ENCODE measurements at regions not wholly inside any gene's neighbourhood (a gene's known extent, or its start where the extent isn't known, plus 50 kb on each side); places are given as distances from the start of the nearest gene placed in this dataset.

DNA sequence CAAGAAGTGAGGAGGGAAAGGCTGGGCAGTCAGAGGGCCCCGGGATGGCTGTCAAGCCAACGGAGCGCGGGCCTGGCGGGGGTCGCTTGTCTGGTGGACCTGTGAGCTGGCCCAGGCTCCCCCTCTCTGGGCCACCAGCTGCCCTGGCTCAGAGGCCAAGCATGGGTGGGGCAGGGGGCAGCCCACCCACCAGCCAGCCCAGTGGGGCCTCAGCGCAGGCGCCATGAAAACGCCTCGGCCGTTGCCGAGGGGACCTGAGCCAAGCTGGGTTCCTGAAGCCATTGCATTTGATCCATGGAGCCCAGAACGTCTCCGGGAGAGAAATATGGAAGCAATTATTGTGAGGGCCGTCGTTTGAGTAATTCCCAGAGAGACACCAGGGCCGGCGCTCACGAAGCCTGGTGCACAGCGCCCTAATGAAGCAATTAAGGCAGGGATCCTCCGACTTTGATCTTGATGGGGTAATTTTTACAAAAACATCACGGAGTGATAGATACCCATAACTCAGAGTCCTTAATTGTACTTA lies 90.5 kb upstream of the TTC34 start:
- intact Hi-C loops (cut with DNase I): no loop called here
- ATAC-seq (no peak), DNase-seq (no peak)
- Histone ChIP-seq H3K4me3 (ENCODE audit: low read length) (no peak overlapping the region), H3K4me1 (ENCODE audit: control insufficient read depth, insufficient read depth, low read length) (no peaks in the 10 kb centered on the region), H3K27ac (ENCODE audit: low read length) (no peak overlapping the region), H3K9me3 (ENCODE audit: control insufficient read depth, low read length) (no peaks in the 10 kb centered on the region), H3K27me3 (ENCODE audit: control insufficient read depth, insufficient read depth) (no peaks in the 10 kb centered on the region)
- WGBS: 77% methylated on average over 22 of the region's 22 CpGs

- Histone ChIP-seq H3K9me3 (ENCODE audit: control insufficient read depth, low read length) (no peaks in the 10 kb centered on the region), H3K27ac (ENCODE audit: low read length) (no peak overlapping the region), H3K27me3 (ENCODE audit: control insufficient read depth, insufficient read depth) (no peaks in the 10 kb centered on the region), H3K4me3 (ENCODE audit: low read length) (no peak overlapping the region), H3K4me1 (ENCODE audit: control insufficient read depth, insufficient read depth, low read length) (no peaks in the 10 kb centered on the region)
- WGBS: 87% methylated on average over 20 of the region's 20 CpGs
- intact Hi-C loops (cut with DNase I): no loop called here
- no peak for DNase-seq
- no peak for ATAC-seq
Measured at GRCh38 chr1:2893473-2894120, 92.1 kb upstream of the TTC34 start.

DNA sequence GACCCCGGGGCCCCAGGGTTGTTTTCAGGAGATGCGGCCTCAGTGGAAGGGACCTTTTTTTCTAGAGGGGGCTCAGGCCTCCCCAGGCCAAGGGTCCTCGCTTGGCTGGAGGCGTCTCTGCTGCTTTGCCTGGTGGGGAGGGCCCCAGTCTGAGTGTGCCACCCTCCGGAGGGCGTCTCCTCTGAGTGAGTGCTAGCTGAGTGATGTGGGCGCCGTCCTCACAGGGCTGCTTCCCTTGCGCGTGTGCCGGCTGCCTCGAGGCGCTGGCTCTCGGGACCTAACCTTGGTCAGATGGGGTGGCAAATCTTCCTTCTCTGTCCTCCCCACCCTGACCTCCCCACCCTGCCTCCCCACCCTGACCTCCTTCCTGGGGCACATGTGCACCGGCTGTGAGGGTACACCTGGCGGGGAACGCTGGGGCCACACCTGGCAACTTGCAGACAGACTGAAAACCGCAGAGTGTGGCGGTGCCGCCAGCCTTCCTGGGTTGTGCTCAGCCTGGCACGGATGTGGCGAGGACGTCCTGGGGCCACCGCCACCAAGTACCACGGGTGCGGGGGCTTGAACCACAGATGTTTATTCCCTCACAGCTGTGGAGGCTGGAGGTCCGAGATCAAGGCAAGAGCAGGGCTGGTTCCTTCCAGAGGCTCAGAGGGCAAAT lies 93.0 kb upstream of the TTC34 start:
- H3K27me3 ChIP-seq (ENCODE audit: control insufficient read depth, insufficient read depth): no peaks in the 10 kb centered on the region
- no peak overlapping the region for H3K27ac ChIP-seq (ENCODE audit: low read length)
- 87% methylated on average over 27 of the region's 27 CpGs for WGBS
- H3K4me1 ChIP-seq (ENCODE audit: control insufficient read depth, insufficient read depth, low read length): no peaks in the 10 kb centered on the region
- no peak overlapping the region for H3K4me3 ChIP-seq (ENCODE audit: low read length)
- DNase-seq: no peak
- no peaks in the 10 kb centered on the region for H3K9me3 ChIP-seq (ENCODE audit: control insufficient read depth, low read length)
- peak in 1 of 2 donors; percentile 24 for ATAC-seq
- intact Hi-C loops (cut with DNase I): no loop called here

DNA sequence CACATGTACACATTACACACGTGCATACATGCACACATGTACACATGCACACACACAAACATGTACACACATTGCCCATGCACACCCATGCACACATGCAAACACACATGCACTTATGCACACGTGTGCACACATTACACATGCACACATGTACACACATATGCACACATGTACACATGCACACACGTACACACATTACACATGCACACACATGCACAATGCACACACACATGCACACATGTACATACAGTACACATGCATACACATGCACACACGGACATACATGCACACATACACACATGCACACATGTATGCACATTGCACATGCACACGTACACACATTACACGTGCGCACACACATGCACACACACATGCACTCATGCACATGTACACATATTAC lies 95.3 kb upstream of the TTC34 start:
- no peak for ATAC-seq
- Histone ChIP-seq H3K27ac (ENCODE audit: low read length) (no peak overlapping the region), H3K27me3 (ENCODE audit: control insufficient read depth, insufficient read depth) (no peaks in the 10 kb centered on the region), H3K4me1 (ENCODE audit: control insufficient read depth, insufficient read depth, low read length) (no peaks in the 10 kb centered on the region), H3K4me3 (ENCODE audit: low read length) (no peak overlapping the region), H3K9me3 (ENCODE audit: control insufficient read depth, low read length) (no peaks in the 10 kb centered on the region)
- DNase-seq: no peak
- WGBS: 88% methylated on average over 7 of the region's 7 CpGs
- intact Hi-C loops (cut with DNase I): no loop called here

DNA sequence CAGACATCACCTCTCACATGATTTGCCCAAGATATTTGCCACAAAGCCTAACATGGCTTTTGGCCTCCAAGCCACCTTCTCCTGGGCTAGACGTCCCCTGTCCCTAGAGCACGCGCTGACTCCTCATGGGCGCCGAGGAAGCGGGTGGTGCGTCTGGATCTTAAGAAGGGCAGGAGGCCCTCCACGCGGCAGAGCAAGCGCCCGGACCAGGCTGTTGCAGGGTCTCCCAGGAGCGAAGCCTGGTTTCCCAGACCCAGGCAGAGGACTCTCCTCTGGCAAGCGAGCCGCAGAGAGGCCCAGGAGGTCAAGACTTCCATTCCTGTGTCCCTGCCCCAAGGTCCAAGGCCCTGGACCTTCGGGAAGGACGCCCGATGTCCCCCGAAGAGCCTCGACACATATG lies 101.7 kb upstream of the TTC34 start:
- H3K27ac ChIP-seq (ENCODE audit: low read length): no peak overlapping the region
- intact Hi-C loops (cut with DNase I): no loop called here
- ATAC-seq (no peak), DNase-seq (no peak)
- WGBS: 93% methylated on average over 19 of the region's 19 CpGs
- H3K27me3 ChIP-seq (ENCODE audit: control insufficient read depth, insufficient read depth): no peaks in the 10 kb centered on the region
- no peak overlapping the region for H3K4me3 ChIP-seq (ENCODE audit: low read length)
- H3K9me3 ChIP-seq (ENCODE audit: control insufficient read depth, low read length): no peaks in the 10 kb centered on the region
- no peaks in the 10 kb centered on the region for H3K4me1 ChIP-seq (ENCODE audit: control insufficient read depth, insufficient read depth, low read length)

- Histone ChIP-seq H3K27ac (ENCODE audit: low read length) (no peak overlapping the region), H3K4me3 (ENCODE audit: low read length) (no peak overlapping the region), H3K4me1 (ENCODE audit: control insufficient read depth, insufficient read depth, low read length) (no peaks in the 10 kb centered on the region), H3K27me3 (ENCODE audit: control insufficient read depth, insufficient read depth) (no peaks in the 10 kb centered on the region), H3K9me3 (ENCODE audit: control insufficient read depth, low read length) (no peaks in the 10 kb centered on the region)
- DNase-seq (no peak), ATAC-seq (no peak)
- 79% methylated on average over 15 of the region's 15 CpGs for WGBS
- intact Hi-C loops (cut with DNase I): no loop called here
Measured at GRCh38 chr1:2904191-2904590, 102.7 kb upstream of the TTC34 start.

DNA sequence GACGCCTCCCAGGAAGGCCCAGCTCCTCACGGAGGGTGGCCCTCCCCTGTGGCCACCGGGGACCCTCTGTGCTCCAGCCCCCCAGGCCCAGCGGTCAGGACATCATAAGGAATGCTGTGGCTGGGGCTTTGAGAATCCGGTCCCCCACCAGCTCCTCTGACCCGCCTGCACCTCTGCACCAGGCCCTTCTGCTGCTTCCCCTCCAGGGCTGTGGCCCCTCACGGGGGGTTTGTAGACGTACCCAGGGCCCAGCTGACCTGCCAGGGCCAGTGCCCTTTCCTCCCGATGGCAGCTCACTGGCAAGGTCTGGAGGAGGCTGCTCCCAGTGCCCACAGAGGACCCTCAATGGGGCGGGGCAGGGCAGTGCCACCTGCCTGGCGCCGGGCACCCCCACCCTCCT lies 103.9 kb upstream of the TTC34 start:
- no peaks in the 10 kb centered on the region for H3K27me3 ChIP-seq (ENCODE audit: control insufficient read depth, insufficient read depth)
- WGBS: 78% methylated on average over 12 of the region's 12 CpGs
- DNase-seq (no peak), ATAC-seq (no peak)
- H3K4me1 ChIP-seq (ENCODE audit: control insufficient read depth, insufficient read depth, low read length): no peaks in the 10 kb centered on the region
- H3K27ac ChIP-seq (ENCODE audit: low read length): no peak overlapping the region
- H3K9me3 ChIP-seq (ENCODE audit: control insufficient read depth, low read length): no peaks in the 10 kb centered on the region
- no peak overlapping the region for H3K4me3 ChIP-seq (ENCODE audit: low read length)
- intact Hi-C loops (cut with DNase I): no loop called here

DNA sequence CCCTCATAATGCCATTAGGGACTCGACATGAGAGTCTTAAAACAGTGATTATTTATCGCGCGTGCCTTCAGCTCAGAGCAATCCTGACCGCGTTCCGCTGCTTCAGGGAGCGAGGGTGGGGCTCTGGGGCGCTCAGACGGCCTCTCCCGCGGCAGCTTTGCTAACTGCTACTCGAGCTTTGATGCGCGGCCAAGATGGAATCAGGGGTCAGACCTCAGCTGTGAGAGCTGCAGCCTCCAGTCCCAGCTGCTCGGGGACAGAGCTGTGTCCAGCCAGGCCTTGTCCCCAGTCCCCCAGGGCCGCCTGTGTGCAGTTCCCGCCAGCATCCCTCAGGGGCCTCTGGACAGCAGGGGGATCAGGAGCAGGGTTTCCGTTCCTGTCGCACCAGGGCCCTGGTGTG lies 104.6 kb upstream of the TTC34 start:
- intact Hi-C loops (cut with DNase I): no loop called here
- no peaks in the 10 kb centered on the region for H3K9me3 ChIP-seq (ENCODE audit: control insufficient read depth, low read length)
- no peaks in the 10 kb centered on the region for H3K4me1 ChIP-seq (ENCODE audit: control insufficient read depth, insufficient read depth, low read length)
- no peak for ATAC-seq
- H3K4me3 ChIP-seq (ENCODE audit: low read length): no peak overlapping the region
- no peak overlapping the region for H3K27ac ChIP-seq (ENCODE audit: low read length)
- H3K27me3 ChIP-seq (ENCODE audit: control insufficient read depth, insufficient read depth): no peaks in the 10 kb centered on the region
- no peak for DNase-seq
- WGBS: 27% methylated on average over 20 of the region's 20 CpGs

- intact Hi-C loops (cut with DNase I): no loop called here
- no peaks in the 10 kb centered on the region for H3K27me3 ChIP-seq (ENCODE audit: control insufficient read depth, insufficient read depth)
- ATAC-seq (no peak), DNase-seq (no peak)
- 84% methylated on average over 15 of the region's 15 CpGs for WGBS
- H3K9me3 ChIP-seq (ENCODE audit: control insufficient read depth, low read length): no peaks in the 10 kb centered on the region
- H3K4me1 ChIP-seq (ENCODE audit: control insufficient read depth, insufficient read depth, low read length): no peaks in the 10 kb centered on the region
- no peak overlapping the region for H3K27ac ChIP-seq (ENCODE audit: low read length)
- no peak overlapping the region for H3K4me3 ChIP-seq (ENCODE audit: low read length)
Measured at GRCh38 chr1:2906620-2907019, 105.1 kb upstream of the TTC34 start.

DNA sequence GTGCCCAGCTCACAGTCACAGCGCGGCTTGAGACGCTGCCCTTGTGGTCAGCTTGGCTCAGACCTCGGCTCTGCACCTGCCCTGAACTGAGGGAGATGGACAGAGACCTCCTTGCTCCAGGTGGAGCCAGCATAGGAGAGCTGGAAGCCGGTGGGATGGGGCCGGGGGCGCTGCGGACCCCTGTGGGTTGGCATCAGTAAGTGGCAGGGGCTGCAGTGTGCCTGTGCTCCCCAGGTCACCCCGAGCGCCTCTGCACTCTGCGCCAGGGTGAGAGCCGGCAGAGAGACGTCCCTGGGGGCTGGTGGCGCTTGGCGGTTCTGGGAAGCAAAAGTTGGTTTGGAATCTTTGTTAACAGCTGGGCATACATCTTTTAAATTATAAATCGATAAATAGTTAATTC lies 105.6 kb upstream of the TTC34 start:
- Histone ChIP-seq H3K9me3 (ENCODE audit: control insufficient read depth, low read length) (no peaks in the 10 kb centered on the region), H3K27me3 (ENCODE audit: control insufficient read depth, insufficient read depth) (no peaks in the 10 kb centered on the region), H3K27ac (ENCODE audit: low read length) (no peak overlapping the region), H3K4me1 (ENCODE audit: control insufficient read depth, insufficient read depth, low read length) (no peaks in the 10 kb centered on the region), H3K4me3 (ENCODE audit: low read length) (no peak overlapping the region)
- no peak for ATAC-seq
- no peak for DNase-seq
- WGBS: 88% methylated on average over 16 of the region's 16 CpGs
- intact Hi-C loops (cut with DNase I): no loop called here

DNA sequence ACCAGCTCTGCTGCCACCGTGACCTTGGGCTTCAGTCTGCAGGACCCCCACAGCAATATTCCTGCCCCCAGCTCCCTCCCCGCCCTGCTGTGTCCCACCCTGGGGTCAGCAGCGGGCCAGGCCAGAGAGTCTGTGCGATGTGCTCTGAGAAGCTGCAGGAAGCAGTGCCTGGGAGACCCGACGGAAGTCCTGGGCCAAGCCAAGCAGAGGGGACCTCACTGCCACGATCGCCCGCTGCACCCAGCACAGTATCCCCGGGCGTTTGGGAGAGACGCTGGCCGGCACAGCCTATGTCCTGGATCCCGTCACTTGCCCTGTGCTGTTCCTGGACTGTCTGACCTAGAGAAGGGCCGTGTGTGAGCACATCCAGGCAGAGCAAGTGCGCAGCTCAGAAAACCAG lies 106.6 kb upstream of the TTC34 start:
- Histone ChIP-seq H3K4me3 (ENCODE audit: low read length) (no peak overlapping the region), H3K9me3 (ENCODE audit: control insufficient read depth, low read length) (no peaks in the 10 kb centered on the region), H3K4me1 (ENCODE audit: control insufficient read depth, insufficient read depth, low read length) (no peaks in the 10 kb centered on the region), H3K27ac (ENCODE audit: low read length) (no peak overlapping the region), H3K27me3 (ENCODE audit: control insufficient read depth, insufficient read depth) (no peaks in the 10 kb centered on the region)
- intact Hi-C loops (cut with DNase I): no loop called here
- DNase-seq (no peak), ATAC-seq (no peak)
- 83% methylated on average over 16 of the region's 16 CpGs for WGBS

Data from right cardiac atrium (tissue), 5 donors.